Panc1 (cell line): ENCODE measurements at regions not wholly inside any gene's neighbourhood (a gene's known extent, or its start where the extent isn't known, plus 50 kb on each side); places are given as distances from the start of the nearest gene placed in this dataset.
"Not testable (repeated sequence)": the region's sequence is repeated elsewhere in the genome, so short reads cannot be mapped to it uniquely, and the experiment has no call there.

Source experiments
- CTCF ChIP-seq: fragments of 450-650 bp; IDR thresholded peaks from 2 replicates; pipeline ENCODE4 v1.5.1; 2017; ENCODE audit warnings: mild to moderate bottlenecking
- TF ChIP-seq, protein P1 (sequence below), 2 experiments: IDR thresholded peaks; 2 replicates each; pipeline ENCODE4 v1.6.1; 2011 to 2012; ENCODE audit warnings: low read depth in 2 of 2, control low read depth in 1 of 2, low read length in 1 of 2, mild to moderate bottlenecking in 1 of 2, moderate library complexity in 1 of 2; ENCODE audit not compliant: insufficient read depth in 1 of 2

- TF ChIP-seq CTCF: not testable (repeated sequence)
- TF ChIP-seq, protein P1, sequence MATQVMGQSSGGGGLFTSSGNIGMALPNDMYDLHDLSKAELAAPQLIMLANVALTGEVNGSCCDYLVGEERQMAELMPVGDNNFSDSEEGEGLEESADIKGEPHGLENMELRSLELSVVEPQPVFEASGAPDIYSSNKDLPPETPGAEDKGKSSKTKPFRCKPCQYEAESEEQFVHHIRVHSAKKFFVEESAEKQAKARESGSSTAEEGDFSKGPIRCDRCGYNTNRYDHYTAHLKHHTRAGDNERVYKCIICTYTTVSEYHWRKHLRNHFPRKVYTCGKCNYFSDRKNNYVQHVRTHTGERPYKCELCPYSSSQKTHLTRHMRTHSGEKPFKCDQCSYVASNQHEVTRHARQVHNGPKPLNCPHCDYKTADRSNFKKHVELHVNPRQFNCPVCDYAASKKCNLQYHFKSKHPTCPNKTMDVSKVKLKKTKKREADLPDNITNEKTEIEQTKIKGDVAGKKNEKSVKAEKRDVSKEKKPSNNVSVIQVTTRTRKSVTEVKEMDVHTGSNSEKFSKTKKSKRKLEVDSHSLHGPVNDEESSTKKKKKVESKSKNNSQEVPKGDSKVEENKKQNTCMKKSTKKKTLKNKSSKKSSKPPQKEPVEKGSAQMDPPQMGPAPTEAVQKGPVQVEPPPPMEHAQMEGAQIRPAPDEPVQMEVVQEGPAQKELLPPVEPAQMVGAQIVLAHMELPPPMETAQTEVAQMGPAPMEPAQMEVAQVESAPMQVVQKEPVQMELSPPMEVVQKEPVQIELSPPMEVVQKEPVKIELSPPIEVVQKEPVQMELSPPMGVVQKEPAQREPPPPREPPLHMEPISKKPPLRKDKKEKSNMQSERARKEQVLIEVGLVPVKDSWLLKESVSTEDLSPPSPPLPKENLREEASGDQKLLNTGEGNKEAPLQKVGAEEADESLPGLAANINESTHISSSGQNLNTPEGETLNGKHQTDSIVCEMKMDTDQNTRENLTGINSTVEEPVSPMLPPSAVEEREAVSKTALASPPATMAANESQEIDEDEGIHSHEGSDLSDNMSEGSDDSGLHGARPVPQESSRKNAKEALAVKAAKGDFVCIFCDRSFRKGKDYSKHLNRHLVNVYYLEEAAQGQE (IDR thresholded peaks at IDR 0.05; ENCODE audit: insufficient read depth in 1 of 2, low read depth in 2 of 2, low read length in 1 of 2): not testable (repeated sequence)
Measured at GRCh38 chr13:107596306-107596705, 619.0 kb downstream of the LIG4 start.
